Sciatic nerve (tissue), 2 donors: ENCODE measurements at regions not wholly inside any gene's neighbourhood (a gene's known extent, or its start where the extent isn't known, plus 50 kb on each side); places are given as distances from the start of the nearest gene placed in this dataset.

Experiments used
- ATAC-seq: fragments of 200-7000 bp; cut with Tn5 transposase; one replicate; pipeline ENCODE4 v1.9.1; 2020; ENCODE audit warnings: mild to moderate bottlenecking, moderate library complexity
- DNase-seq: peaks from one replicate; pipeline ENCODE4 v3.0.0-alpha.2; 2020; ENCODE audit warnings: low spot score
- intact Hi-C: fragments of 100-400 bp; cut with DNase I; formaldehyde crosslinking; loops from one replicate; pipeline ENCODE4 v1.14.2; 2022
- donor health status: DM: no; HTN: no; CAD: no.
- donor health status: DM: no; HTN: no; CAD: no.

- no peak for DNase-seq
- intact Hi-C loops = no loop called here
- no peak for ATAC-seq
Observed at GRCh38 chr11:92787638-92788037, 181.8 kb upstream of the MTNR1B start.

GRCh38 chr11:92789761-92790160 lies 179.7 kb upstream of the MTNR1B start:
- no peak for DNase-seq
- no peak for ATAC-seq
- intact Hi-C loops = no loop called here

- intact Hi-C loops = no loop called here
- no peak for ATAC-seq
- no peak for DNase-seq
Observed at GRCh38 chr11:92790366-92790765, 179.1 kb upstream of the MTNR1B start.

- ATAC-seq = no peak
- intact Hi-C loops = no loop called here
- DNase-seq = no peak
Observed at GRCh38 chr11:92790926-92791616, 178.4 kb upstream of the MTNR1B start.

- intact Hi-C loops = no loop called here
- ATAC-seq (no peak), DNase-seq (no peak)
Observed at GRCh38 chr11:92791886-92792285, 177.6 kb upstream of the MTNR1B start.

- intact Hi-C loops = no loop called here
- ATAC-seq (no peak), DNase-seq (no peak)
Observed at GRCh38 chr11:92793189-92793588, 176.3 kb upstream of the MTNR1B start.

- DNase-seq (no peak), ATAC-seq (no peak)
- intact Hi-C loops = no loop called here
Observed at GRCh38 chr11:92794783-92795182, 174.7 kb upstream of the MTNR1B start.

- intact Hi-C loops = no loop called here
- ATAC-seq (no peak), DNase-seq (no peak)
Observed at GRCh38 chr11:92796744-92797143, 172.7 kb upstream of the MTNR1B start.

- DNase-seq = no peak
- ATAC-seq = no peak
- intact Hi-C loops = no loop called here
Observed at GRCh38 chr11:92797874-92798273, 171.6 kb upstream of the MTNR1B start.

- intact Hi-C loops = no loop called here
- no peak for ATAC-seq
- DNase-seq = no peak
Observed at GRCh38 chr11:92801685-92802084, 167.8 kb upstream of the MTNR1B start.

- intact Hi-C loops = no loop called here
- ATAC-seq = no peak
- no peak for DNase-seq
Observed at GRCh38 chr11:92802644-92803043, 166.8 kb upstream of the MTNR1B start.

- DNase-seq (no peak), ATAC-seq (no peak)
- intact Hi-C loops = no loop called here
Observed at GRCh38 chr11:92803391-92803790, 166.1 kb upstream of the MTNR1B start.

- no peak for DNase-seq
- ATAC-seq = no peak
- intact Hi-C loops = no loop called here
Observed at GRCh38 chr11:92804388-92804966, 165.0 kb upstream of the MTNR1B start.

- intact Hi-C loops = no loop called here
- ATAC-seq (no peak), DNase-seq (no peak)
Observed at GRCh38 chr11:92808022-92808421, 161.4 kb upstream of the MTNR1B start.

GRCh38 chr11:92810423-92811064 lies 158.9 kb upstream of the MTNR1B start:
- DNase-seq (no peak), ATAC-seq (no peak)
- intact Hi-C loops = no loop called here

- ATAC-seq (no peak), DNase-seq (no peak)
- intact Hi-C loops = no loop called here
Observed at GRCh38 chr11:92811341-92811740, 158.1 kb upstream of the MTNR1B start.

GRCh38 chr11:92812841-92813240 lies 156.6 kb upstream of the MTNR1B start:
- intact Hi-C loops = no loop called here
- DNase-seq = no peak
- no peak for ATAC-seq

GRCh38 chr11:92819830-92820229 lies 149.6 kb upstream of the MTNR1B start:
- no peak for DNase-seq
- no peak for ATAC-seq
- intact Hi-C loops = no loop called here

- intact Hi-C loops = no loop called here
- ATAC-seq (no peak), DNase-seq (no peak)
Observed at GRCh38 chr11:92820860-92821259, 148.6 kb upstream of the MTNR1B start.

GRCh38 chr11:92822410-92822809 lies 147.0 kb upstream of the MTNR1B start:
- intact Hi-C loops = no loop called here
- no peak for ATAC-seq
- DNase-seq = no peak

GRCh38 chr11:92826136-92826535 lies 143.3 kb upstream of the MTNR1B start:
- DNase-seq (no peak), ATAC-seq (no peak)
- intact Hi-C loops = no loop called here
